Lower leg skin (tissue), 4 donors: ENCODE measurements at regions not wholly inside any gene's neighbourhood (a gene's known extent, or its start where the extent isn't known, plus 50 kb on each side); places are given as distances from the start of the nearest gene placed in this dataset.

Experiments used
- DNase-seq, 2 donors: peaks; one replicate each; pipeline ENCODE4 v3.0.0-alpha.2; 2019; ENCODE audit warnings: low spot score in 2 of 2
- H3K4me3 ChIP-seq: fragments of 200-600 bp; sonication (generic); 2 replicates; pipeline ENCODE4 v1.5.1; 2017; ENCODE audit warnings: mild to moderate bottlenecking, low read depth; ENCODE audit not compliant: poor library complexity, severe bottlenecking
- POLR2A ChIP-seq, 2 donors: fragments of 450-650 bp; IDR thresholded peaks; one replicate each; pipeline ENCODE4 v1.6.1; 2016 to 2017; ENCODE audit warnings: antibody characterized with exemption in 2 of 2, mild to moderate bottlenecking in 1 of 2, moderate library complexity in 1 of 2
- WGBS, 2 donors: methylation state at CpG; one replicate each; pipeline ENCODE4 v1.1.5; 2018; 5-methylcytosine and 5-hydroxymethylcytosine counted together
- intact Hi-C: fragments of 100-400 bp; cut with DNase I; formaldehyde crosslinking; loops from one replicate; pipeline ENCODE4 v1.15.0; 2023; ENCODE audit warnings: low total_unique reads
- TF ChIP-seq, protein P1 (sequence below), 3 donors: fragments of 450-650 bp; IDR thresholded peaks; one replicate each; pipeline ENCODE4 v1.5.1; 2016; ENCODE audit warnings: antibody characterized with exemption in 3 of 3, mild to moderate bottlenecking in 3 of 3, moderate library complexity in 2 of 3

GRCh38 chr6:12596731-12597130, 119.8 kb upstream of the PHACTR1 start:
- DNase-seq, result no peak
- WGBS, 2 donors, result 76 to 82% methylated on average over 2 of the region's 2 CpGs
- intact Hi-C loops, result no loop called here
- H3K4me3 ChIP-seq, result no peak overlapping the region
- TF ChIP-seq POLR2A (IDR thresholded peaks at IDR 0.05), result no peak
- TF ChIP-seq, protein P1, sequence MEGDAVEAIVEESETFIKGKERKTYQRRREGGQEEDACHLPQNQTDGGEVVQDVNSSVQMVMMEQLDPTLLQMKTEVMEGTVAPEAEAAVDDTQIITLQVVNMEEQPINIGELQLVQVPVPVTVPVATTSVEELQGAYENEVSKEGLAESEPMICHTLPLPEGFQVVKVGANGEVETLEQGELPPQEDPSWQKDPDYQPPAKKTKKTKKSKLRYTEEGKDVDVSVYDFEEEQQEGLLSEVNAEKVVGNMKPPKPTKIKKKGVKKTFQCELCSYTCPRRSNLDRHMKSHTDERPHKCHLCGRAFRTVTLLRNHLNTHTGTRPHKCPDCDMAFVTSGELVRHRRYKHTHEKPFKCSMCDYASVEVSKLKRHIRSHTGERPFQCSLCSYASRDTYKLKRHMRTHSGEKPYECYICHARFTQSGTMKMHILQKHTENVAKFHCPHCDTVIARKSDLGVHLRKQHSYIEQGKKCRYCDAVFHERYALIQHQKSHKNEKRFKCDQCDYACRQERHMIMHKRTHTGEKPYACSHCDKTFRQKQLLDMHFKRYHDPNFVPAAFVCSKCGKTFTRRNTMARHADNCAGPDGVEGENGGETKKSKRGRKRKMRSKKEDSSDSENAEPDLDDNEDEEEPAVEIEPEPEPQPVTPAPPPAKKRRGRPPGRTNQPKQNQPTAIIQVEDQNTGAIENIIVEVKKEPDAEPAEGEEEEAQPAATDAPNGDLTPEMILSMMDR (IDR thresholded peaks at IDR 0.05), result no peak

GRCh38 chr6:12598919-12599318, 117.6 kb upstream of the PHACTR1 start:
- intact Hi-C loops, result no loop called here
- TF ChIP-seq, protein P1 (IDR thresholded peaks at IDR 0.05), result no peak
- no peak for TF ChIP-seq POLR2A (IDR thresholded peaks at IDR 0.05)
- DNase-seq, result no peak
- no peak overlapping the region for H3K4me3 ChIP-seq
- 79 to 80% methylated on average over 2 of the region's 2 CpGs for WGBS, 2 donors

GRCh38 chr6:12601881-12602280, 114.7 kb upstream of the PHACTR1 start:
- TF ChIP-seq, protein P1 (IDR thresholded peaks at IDR 0.05), result no peak
- TF ChIP-seq POLR2A (IDR thresholded peaks at IDR 0.05), result no peak
- WGBS, 2 donors, result 37 to 38% methylated on average over 3 of the region's 3 CpGs
- no peak for DNase-seq
- intact Hi-C loops, result loop anchor here (10.0 kb wide), 1 partner anchor 947 kb away; no protein-coding TSS in a partner anchor
- no peak overlapping the region for H3K4me3 ChIP-seq

- WGBS, 2 donors, result 61 to 62% methylated on average over 3 of the region's 3 CpGs
- no peak overlapping the region for H3K4me3 ChIP-seq
- no peak for DNase-seq
- intact Hi-C loops, result loop anchor here (10.0 kb wide), 1 partner anchor 948 kb away; no protein-coding TSS in a partner anchor
- TF ChIP-seq, protein P1 (IDR thresholded peaks at IDR 0.05), result no peak
- no peak for TF ChIP-seq POLR2A (IDR thresholded peaks at IDR 0.05)
Observed at GRCh38 chr6:12602342-12602741, 114.2 kb upstream of the PHACTR1 start.

DNA sequence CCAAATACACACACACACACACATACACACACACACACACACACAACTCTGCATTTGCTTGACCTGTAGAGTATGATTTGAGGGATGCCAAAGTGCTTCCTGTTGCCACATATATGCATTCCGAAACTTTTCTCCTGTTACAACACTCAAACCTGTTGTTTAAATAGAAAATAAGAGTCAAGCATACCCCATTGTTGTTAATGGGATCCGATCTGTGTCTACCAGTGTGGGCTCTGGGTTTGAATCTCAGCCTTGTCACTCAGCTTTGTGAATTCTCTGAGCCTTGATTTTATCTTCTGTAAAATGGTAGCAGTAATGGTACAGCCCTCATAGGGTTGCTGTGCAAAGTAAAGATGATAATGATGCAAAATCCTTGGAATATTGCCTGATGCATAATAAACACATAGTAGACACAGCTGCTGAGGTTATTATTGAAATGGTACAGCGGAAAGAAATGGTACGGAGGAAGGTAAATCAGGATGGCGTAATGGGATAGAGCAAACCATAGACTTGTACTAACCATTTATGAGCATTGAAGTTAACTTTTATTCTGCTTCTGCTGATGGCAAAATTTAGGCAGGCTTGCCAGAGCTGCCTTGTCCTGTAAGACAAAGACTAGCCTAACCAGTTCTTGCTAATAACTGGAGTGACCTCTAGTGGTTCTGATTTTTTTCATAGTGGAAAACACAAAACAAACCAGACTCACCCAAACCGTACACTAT, 113.5 kb upstream of the PHACTR1 start:
- intact Hi-C loops, result loop anchor here (10.0 kb wide), 1 partner anchor 948 kb away; no protein-coding TSS in a partner anchor
- WGBS, 2 donors, result 45 to 55% methylated on average over 6 of the region's 6 CpGs
- no peak for DNase-seq
- no peak overlapping the region for H3K4me3 ChIP-seq
- no peak for TF ChIP-seq POLR2A (IDR thresholded peaks at IDR 0.05)
- TF ChIP-seq, protein P1 (IDR thresholded peaks at IDR 0.05), result no peak
